H1 (cell line): ENCODE measurements at regions not wholly inside any gene's neighbourhood (a gene's known extent, or its start where the extent isn't known, plus 50 kb on each side); places are given as distances from the start of the nearest gene placed in this dataset.
A peak's percentile ranks its signal among the peaks of the same experiment; 100 is the strongest.

Experiments used
- CTCF ChIA-PET: fragments of 300-600 bp; sonication (Branson Sonifier 250); formaldehyde crosslinking; loops from one replicate; lab custom pipeline; 2021; ENCODE audit not compliant: partially characterized antibody; lab: Charles Lee
- POLR2A ChIA-PET: fragments of 300-600 bp; sonication (Branson Sonifier 250); formaldehyde crosslinking; loops from one replicate; lab custom pipeline; 2021; ENCODE audit warnings: inconsistent platforms; ENCODE audit not compliant: partially characterized antibody; lab: Charles Lee
- DNase-seq, 2 experiments: peaks; one replicate each; pipeline versions ENCODE4 v3.0.0 to v3.0.0-alpha.2; 2010 to 2022; ENCODE audit warnings: low spot score in 2 of 2, low read depth in 1 of 2, mixed read lengths in 1 of 2
- FAIRE-seq: peaks from 2 replicates; lab custom pipeline; 2011; peaks lifted over from hg19 to GRCh38; lab: Jason Lieb, UNC
- H2AFZ ChIP-seq: 2 replicates; pipeline ENCODE4 v1.8.1; 2012; ENCODE audit warnings: low read length, inconsistent platforms
- H2AK5ac ChIP-seq: 2 replicates; pipeline ENCODE4 v1.6.1; 2013; ENCODE audit warnings: low read depth, low read length
- H2BK120ac ChIP-seq: replicated peaks from 2 replicates; pipeline ENCODE3; 2013; ENCODE audit warnings: low read depth, low read length, inconsistent platforms
- H2BK12ac ChIP-seq: 2 replicates; pipeline ENCODE4 v1.6.1; 2013; ENCODE audit warnings: low read depth, low read length
- H2BK15ac ChIP-seq: 2 replicates; pipeline ENCODE4 v1.6.1; 2013; ENCODE audit warnings: low read length
- H2BK20ac ChIP-seq: 2 replicates; pipeline ENCODE4 v1.6.1; 2013; ENCODE audit warnings: low read length
- H2BK5ac ChIP-seq: 2 replicates; pipeline ENCODE4 v1.6.1; 2013; ENCODE audit warnings: low read depth, low read length
- H3K14ac ChIP-seq: 2 replicates; pipeline ENCODE4 v1.6.1; 2013; ENCODE audit warnings: inconsistent platforms; ENCODE audit not compliant: insufficient read length
- H3K18ac ChIP-seq: 2 replicates; pipeline ENCODE4 v1.6.1; 2013; ENCODE audit warnings: low read length; ENCODE audit errors: extremely low read depth
- H3K23ac ChIP-seq: 2 replicates; pipeline ENCODE4 v1.6.1; 2013; ENCODE audit warnings: inconsistent platforms; ENCODE audit not compliant: insufficient read length
- H3K23me2 ChIP-seq: 2 replicates; pipeline ENCODE4 v1.6.1; 2013; ENCODE audit warnings: low read depth, low read length
- H3K27ac ChIP-seq: 2 replicates; pipeline ENCODE4 v1.6.1; 2011; ENCODE audit warnings: low read depth, low read length, inconsistent platforms
- H3K27me3 ChIP-seq, 4 experiments: replicated peaks in 1 of 4; 1 replicate in 1 of 4; 2 replicates in 3 of 4; pipeline versions ENCODE4 v1.6.1 to v1.8.1; 2011 to 2013; ENCODE audit warnings: low read length in 3 of 4, mild to moderate bottlenecking in 3 of 4, inconsistent platforms in 2 of 4, mixed read lengths in 2 of 4, moderate library complexity in 1 of 4; ENCODE audit not compliant: control insufficient read depth in 3 of 4, insufficient read depth in 3 of 4; ENCODE audit errors: extremely low read depth in 1 of 4
- H3K36me3 ChIP-seq, 4 experiments: 2 replicates each; pipeline versions ENCODE4 v1.6.1 to v1.8.1; 2011 to 2013; ENCODE audit warnings: mild to moderate bottlenecking in 4 of 4, low read length in 3 of 4, moderate library complexity in 2 of 4, control low read depth in 1 of 4, inconsistent platforms in 1 of 4; ENCODE audit not compliant: insufficient read depth in 4 of 4, control insufficient read depth in 2 of 4
- H3K4ac ChIP-seq: replicated peaks from 2 replicates; pipeline ENCODE3; 2013; ENCODE audit warnings: low read length, low read depth, mixed read lengths, inconsistent platforms; ENCODE audit not compliant: insufficient read length
- H3K4me1 ChIP-seq, 4 experiments: replicated peaks in 1 of 4; 1 replicate in 1 of 4; 2 replicates in 3 of 4; pipeline versions ENCODE4 v1.6.1 to v1.8.1; 2011 to 2013; ENCODE audit warnings: low read length in 3 of 4, inconsistent platforms in 2 of 4, mixed read lengths in 1 of 4; ENCODE audit not compliant: insufficient read depth in 4 of 4, control insufficient read depth in 3 of 4
- H3K4me2 ChIP-seq, 2 experiments: 2 replicates each; pipeline versions ENCODE4 v1.6.1 to v1.8.1; 2011 to 2013; ENCODE audit warnings: low read depth in 2 of 2, low read length in 2 of 2, control low read depth in 1 of 2, inconsistent platforms in 1 of 2, mild to moderate bottlenecking in 1 of 2; ENCODE audit not compliant: insufficient read depth in 1 of 2
- H3K4me3 ChIP-seq, 4 experiments: fragments of 200-600, 300-600 bp in 1 of 4; sonication (generic), shearing (Covaris generic), sonication (Bioruptor Twin) in 1 of 4; 2 replicates each; pipeline versions ENCODE4 v1.5.1 to v1.8.1; 2011 to 2016; ENCODE audit warnings: low read length in 4 of 4, low read depth in 3 of 4, control low read depth in 2 of 4, inconsistent platforms in 2 of 4, mild to moderate bottlenecking in 2 of 4, mixed read lengths in 1 of 4, moderate library complexity in 1 of 4; ENCODE audit not compliant: insufficient read depth in 2 of 4; ENCODE audit errors: extremely low read depth in 1 of 4
- H3K56ac ChIP-seq: replicated peaks from 2 replicates; pipeline ENCODE3; 2013; ENCODE audit warnings: low read depth, mild to moderate bottlenecking, mixed read lengths, low read length, inconsistent platforms; ENCODE audit not compliant: insufficient read length
- H3K79me1 ChIP-seq: 2 replicates; pipeline ENCODE4 v1.6.1; 2013; ENCODE audit warnings: low read depth, low read length, control low read depth
- H3K79me2 ChIP-seq, 2 experiments: 2 replicates each; pipeline versions ENCODE4 v1.6.1 to v1.8.1; 2012 to 2013; ENCODE audit warnings: low read length in 2 of 2, mild to moderate bottlenecking in 2 of 2, inconsistent platforms in 1 of 2; ENCODE audit not compliant: insufficient read depth in 2 of 2, control insufficient read depth in 1 of 2
- H3K9ac ChIP-seq, 4 experiments: replicated peaks in 1 of 4; 1 replicate in 1 of 4; 2 replicates in 3 of 4; pipeline versions ENCODE4 v1.6.1 to v1.8.1; 2011 to 2013; ENCODE audit warnings: low read depth in 3 of 4, low read length in 3 of 4, control low read depth in 2 of 4, mild to moderate bottlenecking in 2 of 4, moderate library complexity in 2 of 4, inconsistent platforms in 1 of 4; ENCODE audit errors: extremely low read depth in 1 of 4
- H3K9me3 ChIP-seq, 2 experiments: 2 replicates each; pipeline versions ENCODE4 v1.6.1 to v1.8.1; 2012 to 2013; ENCODE audit warnings: mild to moderate bottlenecking in 2 of 2, moderate library complexity in 2 of 2, control low read depth in 1 of 2, inconsistent platforms in 1 of 2, low read depth in 1 of 2, low read length in 1 of 2, mixed read lengths in 1 of 2; ENCODE audit not compliant: insufficient read depth in 2 of 2
- H4K20me1 ChIP-seq, 2 experiments: replicated peaks in 1 of 2; 2 replicates each; pipeline versions ENCODE3 to v1.8.1; 2011 to 2013; ENCODE audit warnings: inconsistent platforms in 2 of 2, low read length in 2 of 2, mild to moderate bottlenecking in 1 of 2; ENCODE audit not compliant: insufficient read depth in 2 of 2, control insufficient read depth in 1 of 2
- H4K5ac ChIP-seq: 2 replicates; pipeline ENCODE4 v1.6.1; 2013; ENCODE audit warnings: low read length, low read depth, mixed read lengths, inconsistent platforms; ENCODE audit not compliant: insufficient read length
- H4K8ac ChIP-seq: 2 replicates; pipeline ENCODE4 v1.8.0; 2013; ENCODE audit warnings: mild to moderate bottlenecking, moderate library complexity, low read length, inconsistent platforms; ENCODE audit not compliant: insufficient read depth; ENCODE audit errors: extremely low read depth
- H4K91ac ChIP-seq: replicated peaks from 2 replicates; pipeline ENCODE3; 2013; ENCODE audit warnings: low read length, mixed read lengths, inconsistent platforms; ENCODE audit not compliant: insufficient read length
- ATF2 ChIP-seq: IDR thresholded peaks from 2 replicates; pipeline ENCODE4 v1.6.1; 2012; ENCODE audit warnings: low read length, inconsistent platforms
- CEBPB ChIP-seq: IDR thresholded peaks from 2 replicates; pipeline ENCODE4 v1.6.1; 2012; ENCODE audit warnings: low read depth, low read length
- CTBP2 ChIP-seq: IDR thresholded peaks from 2 replicates; pipeline ENCODE4 v1.7.0; 2011; ENCODE audit warnings: borderline replicate concordance, mild to moderate bottlenecking, moderate library complexity, mixed read lengths, low read length; ENCODE audit not compliant: insufficient read depth, insufficient read length
- NRF1 ChIP-seq: IDR thresholded peaks from 2 replicates; pipeline ENCODE4 v1.6.1; 2011; ENCODE audit warnings: mild to moderate bottlenecking, low read depth, low read length, improper control_type of control experiment
- POU5F1 ChIP-seq: IDR thresholded peaks from 2 replicates; pipeline ENCODE4 v1.6.1; 2011; ENCODE audit warnings: low read depth, mild to moderate bottlenecking, low read length, moderate library complexity
- RFX5 ChIP-seq: IDR thresholded peaks from 2 replicates; pipeline ENCODE4 v1.6.1; 2011; ENCODE audit warnings: low read depth, low read length, improper control_type of control experiment, borderline replicate concordance
- SP1 ChIP-seq: IDR thresholded peaks from 2 replicates; pipeline ENCODE4 v1.6.1; 2011; ENCODE audit warnings: low read depth, low read length
- SP4 ChIP-seq: IDR thresholded peaks from 2 replicates; pipeline ENCODE4 v1.6.1; 2012; ENCODE audit warnings: low read length, inconsistent platforms
- TAF1 ChIP-seq: IDR thresholded peaks from 2 replicates; pipeline ENCODE4 v1.6.1; 2011; ENCODE audit warnings: mild to moderate bottlenecking, low read depth, low read length
- TEAD4 ChIP-seq: IDR thresholded peaks from 2 replicates; pipeline ENCODE4 v1.6.1; 2012; ENCODE audit warnings: low read depth, low read length, inconsistent platforms, mixed read lengths
- WGBS, 2 experiments: shearing (Covaris generic) in 1 of 2; methylation state at CpG; one replicate each; pipeline versions ENCODE4 v1.1.6 to v1.1.7; 2013 to 2015; ENCODE audit warnings: low lambda C conversion rate in 2 of 2, mixed read lengths in 2 of 2, inconsistent platforms in 1 of 2, low coverage in 1 of 2, missing lambda C conversion rate in 1 of 2; ENCODE audit not compliant: insufficient replicate concordance in 2 of 2, insufficient coverage in 1 of 2, insufficient read length in 1 of 2; ENCODE audit errors: extremely low coverage in 1 of 2, missing lambda C conversion rate in 1 of 2; 5-methylcytosine and 5-hydroxymethylcytosine counted together

GRCh38 chr6:113591896-113592827 is 265.0 kb upstream of the MARCKS start:
- Histone ChIP-seq H3K4me1 (peaks cover 2 to 16% (median 12%) of the 10 kb centered on the region in 4 experiments; a peak in 5 of 7 replicates), H2AFZ (peak overlapping the region; percentile 9; the same call in 1 of the 2 replicates), H3K36me3 (no peaks in the 10 kb centered on the region), H4K91ac (no peak overlapping the region), H3K27ac (no peak overlapping the region), H3K18ac (peak overlapping the region; percentile 91; the same call in 1 of the 2 replicates), H2BK12ac (peak overlapping the region; percentile 82; the same call in 1 of the 2 replicates), H3K9me3 (0 out of 4 replicates have a peak, but pooled peaks cover 0 to 3% of the 10 kb centered on the region in 2 experiments), H2AK5ac (0 out of 2 replicates have a peak overlapping the region, but pooled peaks have one; percentile 56), H2BK5ac (peak overlapping the region; percentile 40; the same call in 1 of the 2 replicates), H3K9ac (no peak overlapping the region), H3K14ac (no peak overlapping the region), H3K23me2 (no peaks in the 10 kb centered on the region), H3K23ac (no peak overlapping the region), H3K4me3 (peak overlapping the region in 1 of 4 experiments; percentile 12; a peak in 1 of 8 replicates), H2BK15ac (no peak overlapping the region), H3K79me1 (no peaks in the 10 kb centered on the region), H3K79me2 (no peaks in the 10 kb centered on the region), H3K4me2 (peak overlapping the region; percentile 16 to 30; a peak in 2 of 4 replicates), H3K4ac (no peak overlapping the region), H2BK120ac (peak overlapping the region; percentile 49), H4K20me1 (no peaks in the 10 kb centered on the region), H3K27me3 (no peaks in the 10 kb centered on the region), H4K8ac (no peak overlapping the region), H3K56ac (no peak overlapping the region), H4K5ac (peak overlapping the region; percentile 5), H2BK20ac (peak overlapping the region; percentile 73)
- ChIA-PET POLR2A (interaction anchor here (0.6 to 1.6 kb wide), 4 partner anchors 27 to 266 kb away, joined by 3 to 5 read pairs (median 4); no protein-coding TSS in a partner anchor), CTCF (interaction anchor here (1.2 kb wide), 1 partner anchor 263 kb away, joined by 4 read pairs; no protein-coding TSS in a partner anchor)
- WGBS, 2 experiments = 57% methylated on average over 2 of the region's 2 CpGs; no CpG with 5 or more reads in 1 of the 2 experiments
- no peak for FAIRE-seq
- DNase-seq = no peak
- TF ChIP-seq CTBP2 (no peak), SP4 (no peak), RFX5 (no peak), CEBPB (no peak), SP1 (no peak; the same call in 1 of the 2 replicates), NRF1 (no peak), ATF2 (no peak), TEAD4 (no peak), TAF1 (no peak), POU5F1 (no peak)
